ENCODE measurements at regions not wholly inside any gene's neighbourhood (a gene's known extent, or its start where the extent isn't known, plus 50 kb on each side); places are given as distances from the start of the nearest gene placed in this dataset.

GRCh38 chr2:220460257-220460985, 833.0 kb downstream of the SLC4A3 start:
- no peak for DNase-seq (ENCODE audit: low read depth in 1 of 2, low spot score in 1 of 2)

GRCh38 chr2:220463876-220464275, 836.4 kb downstream of the SLC4A3 start:
- no peak for DNase-seq (ENCODE audit: low read depth in 1 of 2, low spot score in 1 of 2)

DNA sequence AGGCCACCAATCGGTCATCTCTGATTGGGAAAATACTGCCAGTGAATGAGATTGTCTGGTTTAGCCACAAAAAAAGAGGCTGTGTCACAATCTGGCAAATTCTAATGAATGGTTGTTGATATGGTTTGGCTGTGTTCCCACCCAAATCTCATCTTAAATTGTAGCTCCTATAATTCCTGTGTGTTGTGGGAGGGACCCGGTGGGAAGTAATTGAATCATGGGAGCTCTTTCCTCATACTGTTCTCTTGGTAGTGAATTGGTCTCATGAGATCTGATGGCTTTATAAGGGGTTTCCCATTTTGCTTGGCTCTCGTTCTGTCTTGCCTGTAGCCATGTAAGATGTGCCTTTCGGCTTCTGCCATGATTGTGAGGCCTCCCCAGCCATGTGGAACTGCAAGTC, 838.3 kb downstream of the SLC4A3 start:
- DNase-seq (ENCODE audit: low read depth in 1 of 2, low spot score in 1 of 2) = no peak

DNA sequence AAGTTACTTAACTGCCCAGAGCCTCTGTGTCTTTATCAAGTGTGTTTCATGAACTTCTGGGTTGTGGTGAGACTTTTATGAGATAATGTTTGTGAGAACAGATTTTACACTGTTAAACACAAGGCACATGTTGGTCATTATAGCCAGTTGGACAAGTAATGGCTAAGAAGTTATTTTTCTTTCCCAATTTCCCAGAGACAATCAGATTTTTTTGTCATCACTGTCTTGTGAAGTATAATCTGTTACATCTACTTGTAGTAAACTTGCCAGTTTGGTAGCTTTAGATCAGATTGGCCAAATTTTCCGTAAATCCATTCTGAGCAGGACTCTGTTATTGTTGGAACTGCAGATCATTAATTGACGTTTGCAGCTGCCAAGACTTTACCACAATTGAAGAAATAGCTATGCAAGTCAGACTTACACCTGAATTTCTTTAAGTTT, 838.8 kb downstream of the SLC4A3 start:
- DNase-seq (ENCODE audit: low read depth in 1 of 2, low spot score in 1 of 2) = no peak

- no peak for DNase-seq (ENCODE audit: low read depth in 1 of 2, low spot score in 1 of 2)
These were observed 841.8 kb downstream of the SLC4A3 start for GRCh38 chr2:220469201-220469600.

GRCh38 chr2:220473611-220474010, 846.2 kb downstream of the SLC4A3 start:
- no peak for DNase-seq (ENCODE audit: low read depth in 1 of 2, low spot score in 1 of 2)

- DNase-seq (ENCODE audit: low read depth in 1 of 2, low spot score in 1 of 2) = no peak
These were observed 849.4 kb downstream of the SLC4A3 start for GRCh38 chr2:220476877-220477276.

DNA sequence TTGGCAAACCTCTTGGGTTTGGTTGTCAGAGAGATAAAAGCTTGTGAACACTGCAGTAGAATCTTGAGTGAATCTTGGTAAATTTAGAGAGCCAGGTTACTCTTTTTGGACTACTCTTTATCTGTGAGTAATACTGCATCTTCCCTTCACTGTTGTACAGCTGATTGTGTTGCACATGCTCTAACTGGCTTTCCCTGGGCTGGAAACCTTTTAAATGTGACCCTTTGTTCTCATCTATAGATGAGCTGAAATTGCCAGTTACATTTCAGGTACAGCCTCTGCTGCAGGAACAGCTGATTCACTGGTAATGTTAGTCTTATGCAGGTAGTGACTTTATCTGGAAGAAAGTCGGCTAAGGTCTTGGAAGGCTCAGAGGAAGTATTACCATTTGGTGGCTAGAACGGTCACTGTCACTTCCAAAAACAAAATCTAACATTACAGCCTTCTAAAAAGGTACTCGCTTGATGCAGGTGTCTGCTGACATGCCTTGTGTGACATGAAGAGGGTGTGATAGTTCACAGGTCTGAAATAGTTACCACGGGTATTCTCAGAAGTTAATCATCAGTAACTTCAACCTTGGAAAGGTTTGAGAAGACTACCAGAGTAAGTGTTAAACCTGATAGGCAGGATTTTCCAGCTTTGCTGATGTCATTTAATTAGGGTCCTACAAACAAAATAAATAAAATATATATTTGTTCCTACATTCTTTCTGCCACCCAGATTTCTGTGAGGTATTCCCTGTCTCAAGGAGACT, 851.1 kb downstream of the SLC4A3 start:
- DNase-seq (ENCODE audit: low read depth in 1 of 2, low spot score in 1 of 2) = no peak

DNA sequence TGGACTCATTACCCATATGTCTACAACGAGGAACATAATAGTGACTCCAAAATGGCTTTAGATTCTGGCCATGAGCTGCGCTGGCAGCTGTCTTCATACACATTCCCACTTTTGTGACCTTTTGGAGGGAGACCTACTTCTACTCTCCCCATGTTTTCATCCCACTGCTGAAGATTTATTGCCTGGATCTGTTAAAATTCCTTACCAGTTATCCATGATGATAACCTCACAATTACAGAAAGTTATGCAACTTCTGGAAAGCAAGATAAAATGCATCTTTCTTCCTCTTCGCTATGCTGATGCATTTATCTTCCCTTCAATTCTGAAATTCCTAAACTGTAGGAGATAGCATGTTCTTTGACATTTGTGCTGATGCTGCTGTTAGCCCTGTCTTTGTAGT, 855.3 kb downstream of the SLC4A3 start:
- no peak for DNase-seq (ENCODE audit: low read depth in 1 of 2, low spot score in 1 of 2)

- DNase-seq (ENCODE audit: low read depth in 1 of 2, low spot score in 1 of 2) = no peak
These were observed 861.7 kb downstream of the SLC4A3 start for GRCh38 chr2:220489121-220489520.

DNA sequence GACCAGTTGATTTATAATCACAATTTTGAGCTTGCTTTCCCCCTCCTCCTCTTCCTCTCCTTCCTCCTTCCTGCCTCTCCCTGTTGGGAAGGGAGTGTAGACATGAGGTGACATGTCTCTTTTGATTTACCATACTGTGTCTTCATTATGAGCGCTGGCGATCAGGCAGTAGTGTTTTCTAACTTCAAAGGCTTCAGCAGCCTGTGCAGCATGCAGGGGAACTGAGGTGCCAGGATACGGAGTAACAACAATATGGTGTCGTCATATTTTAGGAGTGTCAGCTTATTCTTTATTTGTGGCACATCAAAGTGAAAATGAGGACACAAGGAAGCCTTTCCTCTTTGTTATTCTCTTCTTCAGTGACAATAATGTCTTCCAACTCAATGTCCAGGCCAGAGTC, 864.2 kb downstream of the SLC4A3 start:
- DNase-seq (ENCODE audit: low read depth in 1 of 2, low spot score in 1 of 2) = no peak

DNA sequence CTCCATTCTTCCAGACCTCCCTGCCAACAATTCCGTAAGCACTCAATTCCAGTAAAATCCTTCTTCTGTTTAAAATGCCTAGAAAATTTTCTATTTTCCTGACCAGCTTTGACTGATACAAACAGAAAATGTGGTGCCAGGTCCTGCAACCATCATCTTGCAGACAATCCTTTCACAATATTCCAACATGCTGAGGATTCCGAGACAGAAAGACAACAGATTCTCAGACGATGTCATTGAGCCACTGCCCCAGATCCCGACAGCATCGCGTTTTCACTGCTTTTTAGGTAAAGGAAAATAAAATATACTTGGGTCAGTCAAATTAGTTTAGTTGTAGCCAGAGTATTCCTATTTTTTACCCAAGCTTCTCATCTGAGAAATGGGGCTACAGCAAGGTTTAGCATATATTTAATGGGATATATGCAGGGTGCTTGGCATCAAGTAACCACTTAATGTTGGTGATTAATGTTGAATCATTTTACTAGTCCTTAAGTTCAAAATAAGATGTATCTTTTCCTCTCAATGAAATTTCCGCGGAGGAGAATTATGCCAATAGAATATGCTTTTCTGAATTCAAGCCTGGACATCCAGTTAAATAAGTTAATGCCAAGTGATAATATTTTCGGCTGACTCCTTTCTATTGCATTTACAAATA, 866.6 kb downstream of the SLC4A3 start:
- DNase-seq (ENCODE audit: low read depth in 1 of 2, low spot score in 1 of 2) = no peak

- no peak for DNase-seq (ENCODE audit: low read depth in 1 of 2, low spot score in 1 of 2)
These were observed 869.1 kb downstream of the SLC4A3 start for GRCh38 chr2:220496513-220496912.

DNA sequence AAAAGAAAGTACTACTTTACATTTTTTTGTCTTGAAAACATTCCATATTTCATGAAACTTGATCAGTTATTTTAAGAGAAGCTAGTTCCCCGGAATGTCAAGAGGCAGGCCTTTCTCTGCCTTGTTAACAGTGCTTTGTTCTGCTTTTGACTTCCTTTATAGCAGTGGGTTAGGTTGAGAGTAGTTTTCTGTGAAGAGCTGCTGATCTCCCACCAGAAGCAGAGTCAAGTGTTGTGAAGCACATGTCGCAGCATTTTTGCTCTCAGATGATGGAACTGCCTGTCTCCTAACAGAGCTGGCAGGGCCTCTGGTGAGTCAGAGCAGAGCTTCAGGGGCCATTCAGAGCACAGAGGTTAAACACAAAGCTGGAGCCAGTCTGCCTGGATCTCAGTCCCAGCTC, 871.8 kb downstream of the SLC4A3 start:
- DNase-seq (ENCODE audit: low read depth in 1 of 2, low spot score in 1 of 2) = no peak

GRCh38 chr2:220502539-220502938, 875.1 kb downstream of the SLC4A3 start:
- DNase-seq (ENCODE audit: low read depth in 1 of 2, low spot score in 1 of 2) = no peak

- DNase-seq (ENCODE audit: low read depth in 1 of 2, low spot score in 1 of 2) = no peak
These were observed 876.0 kb downstream of the SLC4A3 start for GRCh38 chr2:220503431-220503830.

DNA sequence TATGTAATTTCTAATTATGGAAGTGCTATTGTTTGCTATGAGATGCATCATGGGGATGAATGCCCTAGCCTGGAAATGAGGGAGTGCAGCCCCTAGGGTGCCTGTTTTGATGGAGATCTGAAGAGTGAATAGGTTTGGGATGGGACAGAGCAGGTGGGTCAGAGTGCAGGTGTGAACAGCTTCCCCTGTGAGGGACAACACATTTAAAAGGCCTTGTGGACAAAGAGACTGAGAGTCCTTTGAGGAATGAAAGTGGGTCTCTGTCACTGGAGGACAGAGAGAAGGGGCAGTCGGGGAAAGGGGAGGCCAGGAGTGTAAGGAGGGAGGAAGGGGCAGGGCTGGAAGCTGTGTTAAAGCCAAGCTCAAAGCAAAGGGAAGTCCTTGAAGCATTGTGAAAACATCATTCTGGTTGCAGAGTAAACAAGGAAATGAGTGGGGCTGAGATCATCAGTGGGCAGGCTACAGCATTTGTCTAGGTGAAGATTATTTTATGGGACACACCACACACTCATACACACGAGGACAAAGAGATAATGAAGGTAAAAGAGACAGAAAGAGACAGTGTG, 877.6 kb downstream of the SLC4A3 start:
- no peak for DNase-seq (ENCODE audit: low read depth in 1 of 2, low spot score in 1 of 2)

DNA sequence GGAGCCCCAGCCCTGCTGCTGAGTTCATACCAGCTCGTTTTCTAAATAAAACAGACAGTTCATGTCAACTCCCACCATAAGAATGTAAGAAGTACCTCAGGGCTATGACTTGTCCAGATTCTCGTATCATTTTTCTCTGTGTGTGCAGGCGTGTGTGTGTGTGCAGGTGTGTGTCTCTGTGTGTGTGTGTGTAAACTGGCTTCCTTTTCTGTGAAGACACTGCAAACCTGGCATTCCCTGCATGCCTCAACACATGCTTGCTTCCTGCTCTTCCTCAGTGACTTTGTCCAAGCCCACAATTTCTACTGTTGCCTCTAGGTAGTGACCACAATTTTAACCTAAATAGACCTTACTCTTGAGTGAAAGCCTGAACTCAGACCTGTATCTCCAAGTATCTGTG, 879.0 kb downstream of the SLC4A3 start:
- DNase-seq (ENCODE audit: low read depth in 1 of 2, low spot score in 1 of 2) = no peak

DNA sequence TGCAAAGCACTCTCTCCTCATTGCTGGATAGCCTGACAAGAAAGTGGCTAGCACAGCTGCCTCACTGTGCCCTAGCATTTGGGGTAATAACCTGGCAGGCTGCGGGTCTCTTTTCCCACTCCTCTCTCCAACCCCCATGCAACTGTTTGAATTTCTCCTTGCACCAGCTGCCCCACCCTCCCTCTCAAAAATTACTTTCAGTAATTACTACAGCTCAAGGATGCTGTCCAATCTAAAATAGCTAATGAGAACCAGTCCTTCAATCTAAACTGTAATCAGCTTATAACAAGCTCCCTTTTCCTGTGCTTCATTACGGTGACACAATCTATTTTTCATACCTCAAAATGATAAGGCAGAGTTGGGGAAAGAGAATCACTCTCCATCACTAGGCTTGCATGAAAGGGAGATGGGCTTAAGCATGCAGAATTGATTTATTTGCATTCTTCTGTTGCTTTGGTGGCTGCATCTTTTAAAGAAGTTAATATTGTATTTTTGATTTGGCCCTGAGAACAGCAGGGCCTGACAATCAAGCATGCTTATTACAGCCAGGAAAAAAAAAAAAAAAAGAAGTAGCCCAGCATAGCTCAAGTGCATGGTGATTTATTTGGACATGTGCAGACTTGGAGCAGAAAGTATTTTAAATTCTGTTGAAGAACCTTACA, 881.8 kb downstream of the SLC4A3 start:
- no peak for DNase-seq (ENCODE audit: low read depth in 1 of 2, low spot score in 1 of 2)

DNA sequence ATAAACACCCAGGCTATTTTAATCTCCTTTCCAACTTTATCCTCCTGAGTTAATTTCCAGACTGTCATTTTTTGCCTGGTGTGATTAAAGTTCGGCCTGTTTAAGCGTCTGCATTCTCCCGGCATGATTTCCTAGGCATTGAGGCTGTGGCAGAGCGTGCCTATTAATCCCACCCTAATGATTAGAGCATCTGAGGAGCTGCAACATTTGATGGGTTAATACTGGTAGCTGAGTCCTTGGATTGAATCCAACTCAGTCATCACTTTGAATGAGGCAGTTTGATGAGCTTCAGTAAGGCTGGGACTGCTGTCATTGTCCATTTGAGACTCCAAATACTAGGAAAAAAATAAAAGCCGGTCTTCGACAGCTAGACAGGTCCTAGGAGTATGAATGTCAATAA, 882.5 kb downstream of the SLC4A3 start:
- no peak for DNase-seq (ENCODE audit: low read depth in 1 of 2, low spot score in 1 of 2)

GRCh38 chr2:220510668-220511067, 883.2 kb downstream of the SLC4A3 start:
- DNase-seq (ENCODE audit: low read depth in 1 of 2, low spot score in 1 of 2) = no peak

Data from activated CD4-positive, alpha-beta T cell treated with anti-CD3 and anti-CD28 coated beads, Interleukin-2, amount 50 U/mL, for 24 hours (primary cell).